Bronchial epithelial cell (primary cell): ENCODE measurements at regions not wholly inside any gene's neighbourhood (a gene's known extent, or its start where the extent isn't known, plus 50 kb on each side); places are given as distances from the start of the nearest gene placed in this dataset.

Source experiments
- DNase-seq: peaks from one replicate; pipeline ENCODE4 v3.0.0-alpha.2; 2010; ENCODE audit warnings: low read depth
- FAIRE-seq: peaks from 2 replicates; lab custom pipeline; 2011; peaks lifted over from hg19 to GRCh38; lab: Jason Lieb, UNC
- H3K27me3 ChIP-seq: 2 replicates; pipeline ENCODE4 v1.5.1; 2011; ENCODE audit warnings: low read length; ENCODE audit not compliant: control insufficient read depth, insufficient read depth
- H3K36me3 ChIP-seq: 2 replicates; pipeline ENCODE4 v1.5.1; 2011; ENCODE audit warnings: low read length; ENCODE audit not compliant: control insufficient read depth, insufficient read depth
- H3K4me3 ChIP-seq: 2 replicates; pipeline ENCODE4 v1.5.1; 2011; ENCODE audit warnings: mild to moderate bottlenecking, low read depth, low read length, control low read depth
- CTCF ChIP-seq: IDR thresholded peaks from 2 replicates; pipeline ENCODE4 v1.5.1; 2011; ENCODE audit warnings: mild to moderate bottlenecking, moderate library complexity, low read length, control low read depth, inconsistent platforms; ENCODE audit not compliant: insufficient read depth, severe bottlenecking

- H3K27me3 ChIP-seq, result no peaks in the 10 kb centered on the region
- no peak overlapping the region for H3K4me3 ChIP-seq
- H3K36me3 ChIP-seq, result no peaks in the 10 kb centered on the region
- DNase-seq (no peak), FAIRE-seq (no peak)
- no peak for TF ChIP-seq CTCF
These were observed 445.0 kb downstream of the SPRY1 start for GRCh38 chr4:123841447-123842121.

- Histone ChIP-seq H3K27me3 (no peaks in the 10 kb centered on the region), H3K36me3 (no peaks in the 10 kb centered on the region), H3K4me3 (no peak overlapping the region)
- FAIRE-seq, result no peak
- TF ChIP-seq CTCF, result no peak
- DNase-seq, result no peak
These were observed 446.5 kb downstream of the SPRY1 start for GRCh38 chr4:123843137-123843536.

GRCh38 chr4:123844374-123844773 is 447.8 kb downstream of the SPRY1 start:
- Histone ChIP-seq H3K36me3 (no peaks in the 10 kb centered on the region), H3K27me3 (no peaks in the 10 kb centered on the region), H3K4me3 (no peak overlapping the region)
- FAIRE-seq (no peak), DNase-seq (no peak)
- no peak for TF ChIP-seq CTCF

- DNase-seq, result no peak
- Histone ChIP-seq H3K36me3 (no peaks in the 10 kb centered on the region), H3K4me3 (no peak overlapping the region), H3K27me3 (no peaks in the 10 kb centered on the region)
- no peak for FAIRE-seq
- no peak for TF ChIP-seq CTCF
These were observed 449.5 kb downstream of the SPRY1 start for GRCh38 chr4:123846092-123846491.

- Histone ChIP-seq H3K27me3 (no peaks in the 10 kb centered on the region), H3K36me3 (no peaks in the 10 kb centered on the region), H3K4me3 (no peak overlapping the region)
- no peak for FAIRE-seq
- TF ChIP-seq CTCF, result no peak
- DNase-seq, result no peak
These were observed 450.0 kb downstream of the SPRY1 start for GRCh38 chr4:123846561-123846960.

GRCh38 chr4:123848606-123849005 is 452.0 kb downstream of the SPRY1 start:
- no peak for FAIRE-seq
- no peaks in the 10 kb centered on the region for H3K36me3 ChIP-seq

More at GRCh38 chr4:123848606-123849005, 452.0 kb downstream of the SPRY1 start:
- Histone ChIP-seq H3K27me3 (no peaks in the 10 kb centered on the region), H3K4me3 (no peak overlapping the region)
- no peak for DNase-seq
- no peak for TF ChIP-seq CTCF
